PFSK-1 (cell line): ENCODE measurements at regions not wholly inside any gene's neighbourhood (a gene's known extent, or its start where the extent isn't known, plus 50 kb on each side); places are given as distances from the start of the nearest gene placed in this dataset.

Experiments
- FOXP2 ChIP-seq: optimal IDR thresholded peaks from 2 replicates; pipeline ENCODE3; 2011; ENCODE audit warnings: borderline replicate concordance, control low read depth, inconsistent platforms; ENCODE audit not compliant: insufficient read depth; ENCODE audit errors: extremely low read length, extremely low read depth
- POLR2AphosphoS5 ChIP-seq: IDR thresholded peaks from 2 replicates; pipeline ENCODE4 v1.6.1; 2012; ENCODE audit warnings: low read depth, mild to moderate bottlenecking, control low read depth, low read length, moderate library complexity
- REST ChIP-seq, 2 experiments: IDR thresholded peaks; 2 replicates each; pipeline versions ENCODE4 v1.6.1 to v1.8.0; 2011 to 2012; ENCODE audit warnings: low read depth in 2 of 2, low read length in 2 of 2, control low read depth in 1 of 2, inconsistent platforms in 1 of 2, mild to moderate bottlenecking in 1 of 2, moderate library complexity in 1 of 2; ENCODE audit not compliant: insufficient read depth in 1 of 2
- SIN3A ChIP-seq: IDR thresholded peaks from 2 replicates; pipeline ENCODE4 v1.6.1; 2012; ENCODE audit warnings: mild to moderate bottlenecking, low read length, moderate library complexity, borderline replicate concordance; ENCODE audit not compliant: insufficient read depth
- TAF1 ChIP-seq: IDR thresholded peaks from 2 replicates; pipeline ENCODE4 v1.6.1; 2012; ENCODE audit warnings: low read length, control low read depth, borderline replicate concordance; ENCODE audit not compliant: insufficient read depth

GRCh38 chr4:180717451-180718033 lies 1525.7 kb upstream of the TENM3 start:
- TF ChIP-seq SIN3A, result no peak
- TF ChIP-seq POLR2AphosphoS5, result no peak
- TF ChIP-seq REST (IDR thresholded peaks at IDR 0.05; ENCODE audit: insufficient read depth in 1 of 2, low read depth in 2 of 2, low read length in 2 of 2), result no peak
- no peak for TF ChIP-seq FOXP2
- no peak for TF ChIP-seq TAF1

DNA sequence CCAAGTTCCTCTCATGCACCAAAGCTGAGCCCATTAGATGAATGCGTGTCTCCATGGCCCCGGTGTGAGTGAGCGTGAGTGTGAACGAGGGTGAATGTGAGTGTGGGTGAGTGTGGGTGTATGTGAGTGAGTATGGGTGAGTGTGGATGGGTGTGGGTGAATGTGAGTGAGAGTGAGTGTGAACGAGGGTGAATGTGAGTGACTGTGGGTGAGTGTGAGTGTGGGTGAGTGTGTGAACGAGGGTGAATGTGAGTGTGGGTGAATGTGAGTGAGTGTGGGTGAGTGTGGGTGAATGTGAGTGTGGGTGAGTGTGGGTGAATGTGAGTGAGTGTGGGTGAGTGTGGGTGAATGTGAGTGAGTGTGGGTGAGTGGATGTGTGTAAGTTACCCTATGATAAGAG lies 1521.8 kb upstream of the TENM3 start:
- TF ChIP-seq TAF1, result no peak
- TF ChIP-seq SIN3A, result no peak
- TF ChIP-seq FOXP2, result no peak
- no peak for TF ChIP-seq REST (IDR thresholded peaks at IDR 0.05; ENCODE audit: insufficient read depth in 1 of 2, low read depth in 2 of 2, low read length in 2 of 2)
- TF ChIP-seq POLR2AphosphoS5, result no peak

DNA sequence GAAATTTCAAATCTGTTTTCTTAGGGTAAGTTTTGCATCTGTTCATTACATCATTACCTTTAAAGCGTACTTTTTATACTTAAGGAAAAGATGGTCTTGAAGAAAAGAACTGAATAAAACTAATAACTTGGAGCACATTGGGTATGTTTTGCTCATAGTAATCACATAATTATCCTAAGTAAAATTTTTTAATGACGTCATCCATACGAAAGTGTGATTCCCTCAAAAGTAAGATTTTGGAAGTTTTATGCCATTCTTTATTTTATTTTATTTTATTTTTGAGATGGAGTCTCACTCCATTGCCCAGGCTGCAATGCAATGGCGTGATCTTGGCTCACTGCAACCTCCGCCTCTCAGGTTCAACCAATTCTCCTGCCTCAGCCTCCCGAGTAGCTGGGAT lies 1516.6 kb upstream of the TENM3 start:
- no peak for TF ChIP-seq FOXP2
- TF ChIP-seq REST (IDR thresholded peaks at IDR 0.05; ENCODE audit: insufficient read depth in 1 of 2, low read depth in 2 of 2, low read length in 2 of 2), result no peak
- no peak for TF ChIP-seq POLR2AphosphoS5
- TF ChIP-seq TAF1, result no peak

GRCh38 chr4:180727478-180727877 lies 1515.7 kb upstream of the TENM3 start:
- no peak for TF ChIP-seq TAF1

GRCh38 chr4:180734753-180735432 lies 1508.3 kb upstream of the TENM3 start:
- TF ChIP-seq FOXP2, result no peak
- TF ChIP-seq POLR2AphosphoS5, result no peak
- no peak for TF ChIP-seq TAF1
- no peak for TF ChIP-seq SIN3A
- TF ChIP-seq REST (IDR thresholded peaks at IDR 0.05; ENCODE audit: insufficient read depth in 1 of 2, low read depth in 2 of 2, low read length in 2 of 2), result no peak
